ENCODE measurements at regions not wholly inside any gene's neighbourhood (a gene's known extent, or its start where the extent isn't known, plus 50 kb on each side); places are given as distances from the start of the nearest gene placed in this dataset.

GRCh38 chr4:25481648-25482047, 104.6 kb downstream of the ANAPC4 start:
- TF ChIP-seq CTCF (IDR thresholded peaks at IDR 0.05; ENCODE audit: insufficient read depth, low read length, poor library complexity, severe bottlenecking) (no peak), EZH2phosphoT487 (conservative IDR thresholded peaks at IDR 0.05; ENCODE audit: low read length) (no peak)
